DMS 273 (cell line): ENCODE measurements at regions not wholly inside any gene's neighbourhood (a gene's known extent, or its start where the extent isn't known, plus 50 kb on each side); places are given as distances from the start of the nearest gene placed in this dataset.
A peak's percentile ranks its signal among the peaks of the same experiment; 100 is the strongest.

ENCODE experiments used
- DNase-seq: peaks from one replicate; lab custom pipeline; 2025; ENCODE audit not compliant: unreplicated experiment; lab: John Stamatoyannopoulos, UW

- DNase-seq, result no peak
These were observed 110.4 kb upstream of the CPSF6 start for GRCh38 chr12:69129017-69129416.

GRCh38 chr12:69129564-69129963 is 109.8 kb upstream of the CPSF6 start:
- no peak for DNase-seq

GRCh38 chr12:69130064-69130463 is 109.3 kb upstream of the CPSF6 start:
- no peak for DNase-seq

GRCh38 chr12:69131077-69131476 is 108.3 kb upstream of the CPSF6 start:
- no peak for DNase-seq

DNA sequence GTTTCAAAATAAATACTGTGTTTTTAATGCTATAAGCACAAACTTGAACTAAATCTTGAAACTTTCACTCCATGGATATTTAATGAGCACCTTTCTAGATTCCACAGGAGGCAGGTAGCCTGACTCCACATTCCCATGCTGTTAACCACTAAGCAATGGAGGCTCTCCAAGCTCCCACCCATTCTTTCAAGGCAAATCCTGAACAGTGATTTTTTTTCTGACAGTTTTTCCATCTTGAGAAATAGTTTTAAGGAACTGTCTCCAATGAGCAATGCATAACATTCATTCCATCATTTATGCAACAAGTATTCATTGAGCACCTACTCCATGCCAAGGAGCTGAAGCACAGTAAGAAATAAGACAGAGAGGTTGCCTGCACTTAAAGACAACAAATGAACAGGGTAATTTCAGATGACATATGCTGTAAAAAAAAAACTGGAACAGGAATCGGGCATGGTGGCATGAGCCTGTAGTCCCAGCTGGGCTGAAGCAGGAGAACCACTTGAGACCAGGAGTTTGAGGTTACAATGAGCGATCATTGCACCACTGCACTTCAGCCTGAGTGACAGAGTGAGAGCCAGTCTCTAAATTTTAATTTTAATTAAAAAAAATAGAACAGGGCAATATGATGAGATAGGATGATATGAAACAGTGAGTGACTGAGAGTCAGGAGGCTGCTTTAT is 102.3 kb upstream of the CPSF6 start:
- no peak for DNase-seq

- no peak for DNase-seq
These were observed 98.3 kb upstream of the CPSF6 start for GRCh38 chr12:69141074-69141473.

GRCh38 chr12:69149270-69149669 is 90.1 kb upstream of the CPSF6 start:
- DNase-seq, result no peak

GRCh38 chr12:69150083-69150795 is 89.1 kb upstream of the CPSF6 start:
- DNase-seq, result no peak

- no peak for DNase-seq
These were observed 88.6 kb upstream of the CPSF6 start for GRCh38 chr12:69150796-69151127.

DNA sequence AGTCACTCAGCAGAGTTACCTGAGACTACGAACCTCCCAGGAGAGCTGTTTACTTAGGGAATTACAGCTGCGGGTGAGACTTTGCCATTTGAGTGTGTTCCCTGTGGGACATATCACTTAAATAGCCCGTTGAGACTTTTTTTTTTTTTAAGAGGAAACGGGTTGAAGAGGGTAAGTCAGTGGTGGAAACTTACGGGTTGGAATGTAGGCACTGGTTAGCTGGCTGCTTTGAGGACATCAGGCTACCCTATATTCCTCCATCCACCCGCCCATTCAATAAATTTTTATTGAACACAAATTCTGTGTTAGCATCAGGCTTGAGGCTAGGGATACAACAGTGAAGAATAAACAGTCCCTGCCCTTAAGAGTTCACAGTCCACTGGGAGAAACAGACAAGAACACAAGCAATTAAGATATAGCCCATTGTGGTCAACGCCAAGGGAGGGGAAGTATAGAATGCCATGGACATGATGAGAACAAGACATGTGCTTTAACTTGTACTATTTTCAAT is 88.1 kb upstream of the CPSF6 start:
- DNase-seq, result no peak

GRCh38 chr12:69154585-69155363 is 84.6 kb upstream of the CPSF6 start:
- DNase-seq, result peak; percentile 70

DNA sequence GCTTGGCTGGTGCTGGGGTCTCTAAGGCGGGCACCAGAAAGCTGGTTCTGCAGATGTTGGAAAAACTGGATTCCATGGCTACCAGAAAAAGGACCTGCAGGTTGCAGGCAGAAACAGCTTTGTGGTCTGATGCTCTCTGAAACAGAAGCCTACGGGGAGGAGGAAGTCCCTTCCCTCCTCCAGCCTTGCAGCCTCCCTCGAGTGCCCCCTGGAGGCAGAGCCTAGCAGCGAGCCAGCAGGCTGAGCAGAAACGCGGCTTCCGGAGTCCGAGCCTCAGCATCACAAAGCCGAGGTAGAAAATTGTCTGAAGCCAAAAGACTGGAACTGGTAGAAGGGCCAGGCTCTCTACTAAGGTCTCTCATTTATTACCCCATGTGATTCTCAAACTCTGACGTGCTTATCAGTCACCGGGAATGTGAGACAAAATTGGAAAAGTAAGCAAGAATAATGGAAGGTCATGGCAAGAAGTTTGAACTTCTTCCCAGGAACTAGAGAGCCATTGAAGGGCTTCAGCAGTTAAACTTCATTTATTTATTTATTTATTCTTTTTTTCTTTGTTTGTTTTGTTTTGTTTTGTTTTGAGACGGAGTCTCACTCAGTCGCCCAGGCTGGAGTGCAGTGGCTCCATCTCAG is 82.2 kb upstream of the CPSF6 start:
- DNase-seq, result peak; percentile 89

DNA sequence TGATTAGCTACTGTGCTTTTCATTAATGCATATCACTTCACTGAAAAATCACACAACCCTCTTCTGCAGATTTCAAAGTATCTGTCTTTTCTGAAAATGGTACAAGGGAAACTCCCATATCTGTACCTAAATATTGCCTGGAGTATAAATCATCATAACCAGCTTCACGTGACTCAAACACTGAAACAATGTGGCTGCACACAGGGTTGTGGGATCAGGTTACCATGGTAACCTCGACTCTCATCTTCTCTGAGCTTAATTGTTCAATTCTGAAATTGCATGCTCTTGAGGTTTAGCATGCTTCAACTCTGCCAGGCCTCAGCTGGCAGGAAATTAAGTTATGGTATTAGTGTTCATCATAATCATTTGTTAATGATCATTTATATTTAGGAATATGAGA is 77.5 kb upstream of the CPSF6 start:
- DNase-seq, result no peak

DNA sequence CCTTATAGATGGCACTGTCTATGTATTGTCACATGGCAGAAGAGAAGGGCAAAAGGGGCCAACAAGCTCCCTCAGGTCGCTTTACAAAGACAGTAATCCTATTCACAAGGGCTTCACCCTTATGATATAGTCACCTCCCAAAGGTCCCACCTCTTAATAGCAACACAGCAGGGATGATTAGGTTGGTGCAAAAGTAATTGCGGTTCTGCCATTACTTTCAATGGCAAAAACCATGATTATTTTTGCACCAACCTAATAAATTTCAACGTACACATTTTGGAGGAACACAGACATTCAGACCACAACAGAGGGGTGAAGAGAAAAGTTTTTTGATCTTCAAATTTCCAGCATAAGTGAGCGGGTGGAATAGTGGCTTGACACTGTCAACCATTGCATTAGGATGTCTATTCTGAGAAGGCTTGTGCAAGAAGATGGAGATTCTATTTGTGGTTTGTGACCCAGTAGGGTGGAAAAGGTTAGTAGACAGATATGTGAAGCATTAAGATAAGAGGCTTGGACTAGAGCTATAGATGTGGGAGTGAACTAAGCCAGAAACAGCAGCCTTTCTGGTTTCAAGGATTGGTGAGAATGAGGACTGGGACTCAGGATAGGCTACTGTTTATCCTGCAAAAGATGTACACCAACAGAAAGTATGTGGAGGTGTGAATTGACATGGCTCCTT is 75.5 kb upstream of the CPSF6 start:
- no peak for DNase-seq

DNA sequence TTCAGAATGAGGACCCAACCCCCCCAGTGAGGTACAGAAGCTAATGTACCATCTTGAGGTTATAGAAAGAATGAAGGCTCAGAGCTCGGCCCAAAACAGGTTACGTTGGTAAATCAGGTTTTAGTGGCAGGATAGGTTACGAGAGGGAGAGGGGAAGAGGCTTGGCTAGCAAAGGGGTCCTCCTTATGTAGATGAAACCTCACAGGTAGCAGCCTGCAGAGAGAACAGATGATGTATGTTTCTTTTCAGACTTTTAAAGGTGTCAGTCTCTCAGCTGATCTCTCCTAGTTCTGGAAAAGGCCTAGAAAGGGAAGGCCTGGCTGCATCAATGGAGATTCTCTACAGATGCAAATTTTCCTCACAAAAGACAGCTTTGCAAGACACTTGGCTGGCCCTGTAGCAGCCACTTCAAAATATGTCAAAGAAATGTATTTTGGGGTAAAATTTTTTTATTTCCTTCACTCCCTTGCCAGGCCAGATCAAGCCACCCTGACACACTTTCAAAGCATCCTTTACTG is 71.7 kb upstream of the CPSF6 start:
- no peak for DNase-seq

DNA sequence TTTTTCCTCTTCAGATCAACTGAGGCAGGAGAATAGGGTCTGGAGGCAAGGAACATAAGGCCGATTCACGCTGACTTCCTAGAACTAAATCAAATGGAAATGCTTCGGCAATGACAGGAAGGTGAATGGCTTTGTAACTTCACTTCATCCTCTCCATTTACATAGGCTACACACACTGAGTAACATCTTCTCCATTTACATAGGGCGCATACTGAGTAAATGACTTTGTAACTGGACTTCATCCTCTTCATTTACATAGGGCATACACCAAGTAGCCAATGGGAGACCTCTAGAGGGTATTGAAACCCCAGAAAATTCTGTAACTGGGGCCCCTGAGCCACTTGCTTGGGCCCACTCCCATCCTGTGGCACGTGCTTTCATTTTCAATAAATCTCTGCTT is 71.0 kb upstream of the CPSF6 start:
- no peak for DNase-seq

- no peak for DNase-seq
These were observed 70.5 kb upstream of the CPSF6 start for GRCh38 chr12:69168828-69169227.

DNA sequence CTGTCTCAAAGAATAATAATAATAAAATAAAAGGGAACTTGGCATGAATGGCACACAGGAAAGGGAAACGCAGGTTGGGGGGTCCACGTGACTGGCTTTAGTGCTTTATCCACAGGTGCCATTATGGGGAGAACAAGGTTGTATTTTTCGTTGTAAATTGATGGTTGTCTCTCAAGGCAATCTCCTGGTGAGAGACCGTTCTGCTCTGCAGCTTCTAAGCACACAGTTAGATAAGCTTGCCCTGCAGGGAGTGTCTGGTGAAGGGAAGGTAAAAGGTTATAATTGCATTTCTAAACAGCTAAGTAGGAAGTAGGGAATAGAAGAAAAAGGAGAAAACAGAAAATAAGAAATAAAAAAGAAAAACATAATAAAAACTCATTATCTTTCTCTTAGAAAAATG is 69.1 kb upstream of the CPSF6 start:
- no peak for DNase-seq

DNA sequence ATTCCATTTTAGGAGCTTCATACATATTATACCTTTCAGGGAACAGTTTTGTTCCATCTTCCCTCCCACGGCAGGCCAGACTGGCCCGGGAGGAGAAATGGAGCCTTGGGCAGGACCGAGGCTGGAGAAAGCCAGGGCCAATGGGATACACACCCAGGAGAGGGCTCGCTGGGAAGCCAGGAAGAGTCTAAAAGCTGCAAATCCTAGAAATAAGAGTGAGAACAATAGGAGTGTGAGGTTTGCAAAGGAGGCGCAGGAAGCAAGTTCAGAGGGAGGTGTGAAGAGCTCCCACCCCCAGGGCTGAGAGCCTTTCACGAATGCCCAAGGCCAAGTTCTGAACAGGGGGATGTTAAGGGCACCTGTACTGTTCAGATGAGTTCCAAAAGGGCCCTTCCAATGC is 67.5 kb upstream of the CPSF6 start:
- DNase-seq, result no peak

DNA sequence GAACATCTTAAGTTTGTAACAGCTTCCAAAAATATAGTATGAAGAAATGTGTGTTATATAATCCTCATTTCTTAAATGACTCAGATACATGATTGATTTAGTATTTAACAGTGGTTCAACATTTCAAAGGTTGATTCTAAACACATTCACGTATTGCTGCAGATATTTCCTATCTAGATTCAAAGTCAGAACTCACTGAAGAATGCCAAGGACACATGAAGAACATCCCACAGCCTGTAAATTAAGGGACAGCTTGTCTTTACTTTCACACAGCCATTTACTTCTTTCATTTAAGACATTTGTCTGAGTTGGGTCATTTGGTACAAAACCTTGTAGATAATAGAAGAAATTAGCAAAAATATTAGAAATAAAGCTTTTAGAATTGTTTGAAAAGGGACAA is 66.9 kb upstream of the CPSF6 start:
- no peak for DNase-seq

DNA sequence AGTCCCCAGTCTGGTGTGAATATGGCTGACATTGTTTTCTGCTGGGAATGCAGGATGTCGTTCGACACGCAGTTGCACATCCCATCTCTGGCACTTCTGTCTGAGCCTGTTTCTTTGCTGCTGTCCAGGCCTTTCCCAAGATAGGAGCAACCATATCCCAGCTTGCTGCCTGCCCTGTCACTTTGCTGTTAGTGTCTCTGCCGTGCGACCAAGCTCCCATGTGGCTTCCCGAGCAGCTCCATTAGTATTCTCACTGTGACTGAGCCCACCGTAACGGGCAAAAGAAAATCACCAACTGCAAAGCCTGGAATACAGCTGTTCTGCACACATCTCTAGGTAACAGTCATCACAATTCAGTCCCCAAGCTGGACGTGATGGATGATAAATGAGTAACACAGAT is 66.0 kb upstream of the CPSF6 start:
- no peak for DNase-seq
